NB4 (cell line): ENCODE measurements at regions not wholly inside any gene's neighbourhood (a gene's known extent, or its start where the extent isn't known, plus 50 kb on each side); places are given as distances from the start of the nearest gene placed in this dataset.

ENCODE experiments used
- CTCF ChIP-seq: IDR thresholded peaks from one replicate; pipeline ENCODE4 v1.5.1; 2012; ENCODE audit warnings: low read depth, low read length
- MYC ChIP-seq: IDR thresholded peaks from 2 replicates; pipeline ENCODE4 v1.6.1; 2011; ENCODE audit warnings: low read depth, low read length
- POLR2A ChIP-seq: IDR thresholded peaks from 2 replicates; pipeline ENCODE4 v1.6.1; 2011; ENCODE audit warnings: mild to moderate bottlenecking; ENCODE audit not compliant: insufficient read length; ENCODE audit errors: extremely low read depth

GRCh38 chr11:45076761-45077160 lies 69.7 kb upstream of the PRDM11 start:
- no peak for TF ChIP-seq CTCF
- no peak for TF ChIP-seq MYC
- TF ChIP-seq POLR2A, result no peak
